Tibial artery (tissue), 4 donors: ENCODE measurements at regions not wholly inside any gene's neighbourhood (a gene's known extent, or its start where the extent isn't known, plus 50 kb on each side); places are given as distances from the start of the nearest gene placed in this dataset.

ENCODE experiments used
- DNase-seq, 2 donors: peaks; one replicate each; pipeline ENCODE4 v3.0.0-alpha.2; 2019
- H3K27ac ChIP-seq, 2 donors: fragments of 200-600 bp; sonication (generic) in 1 of 2; 1 replicate in 1 of 2; 2 replicates in 1 of 2; pipeline ENCODE4 v1.5.1; 2018 to 2019; ENCODE audit warnings: mild to moderate bottlenecking in 1 of 2
- H3K27me3 ChIP-seq, 2 donors: fragments of 200-600 bp; sonication (generic) in 1 of 2; one replicate each; pipeline versions ENCODE4 v1.5.1 to v1.6.0; 2016 to 2019
- H3K36me3 ChIP-seq, 3 donors: fragments of 200-600 bp; sonication (generic) in 2 of 3; one replicate each; pipeline ENCODE4 v1.5.1; 2016 to 2019; ENCODE audit warnings: mild to moderate bottlenecking in 2 of 3
- H3K4me1 ChIP-seq, 4 donors: fragments of 200-600 bp; sonication (generic) in 2 of 4; 1 replicate in 3 of 4; 2 replicates in 1 of 4; pipeline ENCODE4 v1.5.1; 2016 to 2019
- H3K4me3 ChIP-seq, 2 donors: fragments of 200-600 bp; sonication (generic) in 1 of 2; 1 replicate in 1 of 2; 2 replicates in 1 of 2; pipeline ENCODE4 v1.5.1; 2018 to 2019; ENCODE audit warnings: mild to moderate bottlenecking in 2 of 2
- H3K9me3 ChIP-seq, 3 donors: fragments of 200-600 bp; sonication (generic) in 1 of 3; one replicate each; pipeline ENCODE4 v1.5.1; 2016 to 2019
- intact Hi-C: fragments of 100-400 bp; cut with DNase I; formaldehyde crosslinking; loops from one replicate; pipeline ENCODE4 v1.15.0; 2023; ENCODE audit warnings: low total_unique reads
- TF ChIP-seq, protein P1 (sequence below), 2 experiments: fragments of 200-600 bp in 1 of 2; fragments of 450-650 bp in 1 of 2; IDR thresholded peaks; one replicate each; pipeline ENCODE4 v1.5.1; 2017 to 2019; ENCODE audit warnings: antibody characterized with exemption in 2 of 2, mild to moderate bottlenecking in 1 of 2, moderate library complexity in 1 of 2

DNA sequence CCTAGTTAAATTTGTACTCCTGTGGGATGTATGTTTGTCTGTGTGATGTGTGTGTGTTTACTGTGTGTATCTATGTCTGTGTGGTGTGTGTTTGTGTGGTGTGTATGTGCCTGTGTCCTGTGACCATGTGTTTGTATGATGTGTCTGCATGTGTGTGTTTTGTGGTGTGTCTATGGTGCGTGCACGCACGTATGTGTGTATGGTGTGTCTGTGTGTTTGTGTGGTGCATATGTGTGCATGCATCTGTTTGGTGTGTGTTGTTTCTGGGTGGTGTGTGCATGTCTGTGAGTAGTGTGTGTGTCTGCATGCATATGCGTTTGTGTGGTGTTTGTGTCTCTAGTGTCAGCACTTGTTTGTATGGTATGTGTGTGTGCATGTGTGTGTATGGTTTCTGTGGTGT lies 174.2 kb upstream of the RBFOX1 start:
- Histone ChIP-seq H3K27ac (no peak overlapping the region), H3K36me3 (no peaks in the 10 kb centered on the region), H3K9me3 (no peaks in the 10 kb centered on the region), H3K27me3 (no peaks in the 10 kb centered on the region), H3K4me1 (no peaks in the 10 kb centered on the region), H3K4me3 (no peak overlapping the region)
- TF ChIP-seq, protein P1, sequence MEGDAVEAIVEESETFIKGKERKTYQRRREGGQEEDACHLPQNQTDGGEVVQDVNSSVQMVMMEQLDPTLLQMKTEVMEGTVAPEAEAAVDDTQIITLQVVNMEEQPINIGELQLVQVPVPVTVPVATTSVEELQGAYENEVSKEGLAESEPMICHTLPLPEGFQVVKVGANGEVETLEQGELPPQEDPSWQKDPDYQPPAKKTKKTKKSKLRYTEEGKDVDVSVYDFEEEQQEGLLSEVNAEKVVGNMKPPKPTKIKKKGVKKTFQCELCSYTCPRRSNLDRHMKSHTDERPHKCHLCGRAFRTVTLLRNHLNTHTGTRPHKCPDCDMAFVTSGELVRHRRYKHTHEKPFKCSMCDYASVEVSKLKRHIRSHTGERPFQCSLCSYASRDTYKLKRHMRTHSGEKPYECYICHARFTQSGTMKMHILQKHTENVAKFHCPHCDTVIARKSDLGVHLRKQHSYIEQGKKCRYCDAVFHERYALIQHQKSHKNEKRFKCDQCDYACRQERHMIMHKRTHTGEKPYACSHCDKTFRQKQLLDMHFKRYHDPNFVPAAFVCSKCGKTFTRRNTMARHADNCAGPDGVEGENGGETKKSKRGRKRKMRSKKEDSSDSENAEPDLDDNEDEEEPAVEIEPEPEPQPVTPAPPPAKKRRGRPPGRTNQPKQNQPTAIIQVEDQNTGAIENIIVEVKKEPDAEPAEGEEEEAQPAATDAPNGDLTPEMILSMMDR (IDR thresholded peaks at IDR 0.05): no peak
- no peak for DNase-seq
- intact Hi-C loops: no loop called here

DNA sequence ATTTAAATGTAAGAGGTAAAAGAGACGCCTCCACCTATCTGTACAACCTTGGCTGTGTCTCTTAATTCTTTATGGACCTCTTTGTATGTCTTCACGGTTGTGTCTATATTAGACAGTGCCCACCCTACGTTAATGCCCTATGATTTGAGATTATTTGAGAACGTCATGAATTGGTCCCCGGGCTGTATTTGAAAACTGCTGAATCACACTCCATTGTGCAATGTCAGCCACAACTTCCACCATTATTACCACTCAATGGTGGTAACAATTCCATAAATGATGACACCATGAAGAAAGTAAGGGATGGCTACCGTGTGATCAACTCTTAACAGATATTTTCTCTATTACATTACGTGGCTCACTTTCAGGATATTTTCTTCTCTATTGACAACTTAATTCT lies 182.4 kb upstream of the RBFOX1 start:
- Histone ChIP-seq H3K27ac (no peak overlapping the region), H3K36me3 (no peaks in the 10 kb centered on the region), H3K9me3 (peaks cover 0 to 3% (median 0%) of the 10 kb centered on the region in 3 donors), H3K27me3 (no peaks in the 10 kb centered on the region), H3K4me3 (no peak overlapping the region), H3K4me1 (no peaks in the 10 kb centered on the region)
- TF ChIP-seq, protein P1 (IDR thresholded peaks at IDR 0.05): no peak
- intact Hi-C loops: no loop called here
- no peak for DNase-seq

DNA sequence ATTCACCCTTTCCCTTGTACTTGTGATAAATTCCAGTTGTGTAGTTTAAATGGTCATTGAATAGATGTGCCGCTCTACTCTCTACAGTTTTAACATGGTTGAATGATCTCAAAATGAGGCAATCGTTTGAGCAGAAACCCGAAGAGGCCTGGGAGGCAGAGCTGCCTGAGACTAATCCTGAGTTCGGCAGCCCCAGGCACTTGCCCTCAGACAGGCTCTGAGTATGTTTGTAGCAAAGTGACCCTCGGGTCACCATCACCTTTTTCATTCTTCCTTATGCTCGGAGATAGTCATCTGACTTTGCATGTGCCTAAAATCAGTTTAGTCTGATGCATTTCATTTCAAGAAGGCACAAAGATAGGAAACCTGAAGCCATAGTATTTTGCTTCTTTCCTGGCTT lies 184.0 kb upstream of the RBFOX1 start:
- no peak for DNase-seq
- H3K36me3 ChIP-seq: no peaks in the 10 kb centered on the region
- intact Hi-C loops: no loop called here
- H3K4me1 ChIP-seq: no peaks in the 10 kb centered on the region
- H3K4me3 ChIP-seq: no peak overlapping the region
- TF ChIP-seq, protein P1 (IDR thresholded peaks at IDR 0.05): no peak
- H3K27ac ChIP-seq: no peak overlapping the region
- peaks cover 0 to 3% (median 0%) of the 10 kb centered on the region in 3 donors for H3K9me3 ChIP-seq
- no peaks in the 10 kb centered on the region for H3K27me3 ChIP-seq

DNA sequence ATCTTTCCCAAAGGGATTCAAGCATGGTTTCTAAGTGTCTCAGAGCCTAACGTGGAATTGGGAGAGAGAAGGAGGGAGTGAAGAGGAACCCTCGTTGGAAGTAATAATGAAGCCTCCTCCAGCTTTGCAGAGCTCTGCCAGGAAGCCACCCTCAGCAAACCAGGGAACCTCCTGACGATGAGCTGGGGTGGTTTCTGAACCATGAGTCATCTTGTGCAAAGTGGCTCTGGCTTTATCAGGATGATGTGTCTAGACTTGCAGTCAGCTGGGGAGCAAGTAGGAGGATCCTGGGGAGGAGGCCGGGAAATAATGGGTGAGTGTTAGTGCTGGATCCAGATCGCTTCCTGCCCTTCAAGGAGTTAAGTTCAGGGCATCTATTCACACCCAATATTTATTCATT lies 191.7 kb upstream of the RBFOX1 start:
- intact Hi-C loops: no loop called here
- no peak overlapping the region for H3K4me3 ChIP-seq
- H3K4me1 ChIP-seq: no peaks in the 10 kb centered on the region
- no peaks in the 10 kb centered on the region for H3K9me3 ChIP-seq
- H3K36me3 ChIP-seq: no peaks in the 10 kb centered on the region
- no peak overlapping the region for H3K27ac ChIP-seq
- no peak for DNase-seq
- H3K27me3 ChIP-seq: no peaks in the 10 kb centered on the region
- TF ChIP-seq, protein P1 (IDR thresholded peaks at IDR 0.05): no peak

DNA sequence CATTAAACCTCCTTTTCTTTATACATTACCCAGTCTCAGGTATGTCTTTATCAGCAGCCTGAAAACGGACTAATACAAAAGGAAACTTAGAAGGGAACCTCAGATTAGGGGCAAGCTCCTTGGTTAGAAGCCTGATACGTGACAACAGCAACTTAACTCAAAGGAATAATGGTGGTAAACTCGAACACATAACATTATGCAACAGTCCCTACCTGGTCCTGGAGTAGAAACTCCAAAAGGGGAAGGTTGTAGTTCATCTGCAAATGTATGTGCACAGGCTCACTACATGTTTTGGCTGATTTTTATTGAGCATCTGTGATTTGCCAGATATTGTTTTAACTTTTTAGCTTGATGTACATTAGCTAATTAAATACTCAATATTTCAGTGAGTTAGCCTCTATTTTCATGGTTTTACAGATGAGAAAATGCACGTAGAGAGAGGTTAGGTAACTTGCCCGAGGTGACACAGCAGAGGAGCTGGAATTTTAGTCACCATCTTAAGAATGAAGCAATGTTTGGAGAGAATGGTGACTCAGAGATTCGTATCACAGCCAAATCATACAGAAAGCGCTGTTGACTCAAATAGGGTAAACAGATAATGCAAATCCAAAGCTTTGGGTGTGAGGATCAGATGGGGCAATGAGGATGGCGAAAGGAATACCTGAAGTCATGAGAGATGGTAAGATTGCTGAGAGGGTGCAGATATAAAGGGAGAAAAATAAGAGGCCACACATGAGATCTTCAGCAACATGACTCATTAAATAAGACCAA lies 194.9 kb upstream of the RBFOX1 start:
- TF ChIP-seq, protein P1 (IDR thresholded peaks at IDR 0.05): no peak
- intact Hi-C loops: no loop called here
- no peak for DNase-seq
- no peak overlapping the region for H3K27ac ChIP-seq
- H3K27me3 ChIP-seq: no peaks in the 10 kb centered on the region
- no peaks in the 10 kb centered on the region for H3K9me3 ChIP-seq
- no peaks in the 10 kb centered on the region for H3K4me1 ChIP-seq
- no peaks in the 10 kb centered on the region for H3K36me3 ChIP-seq
- no peak overlapping the region for H3K4me3 ChIP-seq
